Natural killer cell (primary cell): ENCODE measurements at regions not wholly inside any gene's neighbourhood (a gene's known extent, or its start where the extent isn't known, plus 50 kb on each side); places are given as distances from the start of the nearest gene placed in this dataset.
"Not testable (repeated sequence)": the region's sequence is repeated elsewhere in the genome, so short reads cannot be mapped to it uniquely, and the experiment has no call there.

ENCODE experiments used
- ATAC-seq, 3 donors: fragments of 150-1000 bp in 2 of 3; fragments of 200-7000 bp in 1 of 3; cut with Tn5 transposase; 1 replicate in 1 of 3; 2 replicates in 2 of 3; pipeline ENCODE4 v1.10.0; 2021; ENCODE audit warnings: mild to moderate bottlenecking in 2 of 3, moderate library complexity in 2 of 3
- DNase-seq, 2 donors: peaks; one replicate each; pipeline versions ENCODE4 v3.0.0 to v3.0.0-alpha.2; 2013 to 2021; ENCODE audit warnings: mixed read lengths in 1 of 2
- H3K27ac ChIP-seq: one replicate; pipeline ENCODE4 v1.5.1; 2013; ENCODE audit warnings: mild to moderate bottlenecking, low read length
- H3K27me3 ChIP-seq: one replicate; pipeline ENCODE4 v1.6.1; 2013; ENCODE audit warnings: low read length; ENCODE audit not compliant: control insufficient read depth, insufficient read depth
- H3K36me3 ChIP-seq: one replicate; pipeline ENCODE4 v1.6.1; 2013; ENCODE audit warnings: low read length; ENCODE audit not compliant: control insufficient read depth, insufficient read depth
- H3K4me1 ChIP-seq: one replicate; pipeline ENCODE4 v1.6.1; 2013; ENCODE audit warnings: low read length; ENCODE audit not compliant: control insufficient read depth, insufficient read depth
- H3K4me3 ChIP-seq: one replicate; pipeline ENCODE4 v1.5.1; 2013; ENCODE audit warnings: low read length
- H3K9me3 ChIP-seq: one replicate; pipeline ENCODE4 v1.6.1; 2013; ENCODE audit warnings: low read length; ENCODE audit not compliant: control insufficient read depth, insufficient read depth
- H3K27ac Mint-ChIP-seq, 2 donors: one replicate each; pipeline ENCODE4 v1.8.0; 2022; ENCODE audit warnings: mild to moderate bottlenecking in 2 of 2, mixed read lengths in 2 of 2, moderate library complexity in 1 of 2
- H3K27me3 Mint-ChIP-seq, 2 donors: one replicate each; pipeline ENCODE4 v1.8.0; 2022; ENCODE audit warnings: low read depth in 2 of 2, mixed read lengths in 2 of 2
- H3K36me3 Mint-ChIP-seq: one replicate; pipeline ENCODE4 v1.8.0; 2022; ENCODE audit warnings: mixed read lengths
- H3K4me1 Mint-ChIP-seq, 2 donors: one replicate each; pipeline ENCODE4 v1.8.0; 2022; ENCODE audit warnings: mixed read lengths in 2 of 2
- H3K4me3 Mint-ChIP-seq: one replicate; pipeline ENCODE4 v1.8.0; 2022; ENCODE audit warnings: mild to moderate bottlenecking, moderate library complexity, mixed read lengths
- H3K9me3 Mint-ChIP-seq, 2 donors: one replicate each; pipeline ENCODE4 v1.8.0; 2022; ENCODE audit warnings: mixed read lengths in 2 of 2
- WGBS: methylation state at CpG from one replicate; pipeline ENCODE4 v1.1.7; 2013; ENCODE audit warnings: missing lambda C conversion rate; ENCODE audit not compliant: insufficient coverage; 5-methylcytosine and 5-hydroxymethylcytosine counted together
- intact Hi-C: fragments of 100-400 bp; cut with micrococcal nuclease; formaldehyde crosslinking; loops from one replicate; pipeline ENCODE4 v1.14.2; 2022
- TF ChIP-seq, protein P1 (sequence below): fragments of 200-600 bp; IDR thresholded peaks from one replicate; pipeline ENCODE4 v1.8.0; 2022; ENCODE audit warnings: antibody characterized with exemption

DNA sequence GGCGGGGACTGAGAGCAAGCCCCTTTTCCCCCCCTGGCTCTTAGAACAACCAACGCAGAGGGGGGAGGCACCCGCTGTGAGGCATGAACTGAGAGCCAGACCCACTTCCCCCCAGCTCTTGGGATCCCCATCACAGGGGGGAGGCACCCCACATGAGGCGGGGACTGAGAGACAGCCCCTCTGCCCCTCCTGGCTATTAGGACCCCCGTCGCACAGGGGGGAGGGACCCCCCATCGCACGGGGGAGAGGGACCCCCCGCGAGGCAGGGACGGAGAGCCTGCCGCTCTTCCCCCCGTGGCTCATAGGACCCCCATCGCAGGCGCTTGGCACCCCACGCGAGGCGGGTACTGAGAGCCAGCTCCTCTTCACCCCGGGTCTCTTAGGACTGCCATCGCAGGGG lies 195.8 kb upstream of the PZP start:
- DNase-seq (no peak), ATAC-seq (peak in 2 of 3 donors; percentile 17 to 24)
- WGBS = 53% methylated on average over 6 of the region's 20 CpGs
- H3K4me3 Mint-ChIP-seq = no peak overlapping the region
- H3K9me3 Mint-ChIP-seq = no peaks in the 10 kb centered on the region
- Histone ChIP-seq H3K4me3 (no peak overlapping the region), H3K9me3 (no peaks in the 10 kb centered on the region), H3K36me3 (no peaks in the 10 kb centered on the region), H3K27me3 (no peaks in the 10 kb centered on the region), H3K27ac (no peak overlapping the region), H3K4me1 (peaks cover 5% of the 10 kb centered on the region)
- H3K27me3 Mint-ChIP-seq = no peaks in the 10 kb centered on the region
- intact Hi-C loops = no loop called here
- no peaks in the 10 kb centered on the region for H3K36me3 Mint-ChIP-seq
- no peaks in the 10 kb centered on the region for H3K4me1 Mint-ChIP-seq
- TF ChIP-seq, protein P1, sequence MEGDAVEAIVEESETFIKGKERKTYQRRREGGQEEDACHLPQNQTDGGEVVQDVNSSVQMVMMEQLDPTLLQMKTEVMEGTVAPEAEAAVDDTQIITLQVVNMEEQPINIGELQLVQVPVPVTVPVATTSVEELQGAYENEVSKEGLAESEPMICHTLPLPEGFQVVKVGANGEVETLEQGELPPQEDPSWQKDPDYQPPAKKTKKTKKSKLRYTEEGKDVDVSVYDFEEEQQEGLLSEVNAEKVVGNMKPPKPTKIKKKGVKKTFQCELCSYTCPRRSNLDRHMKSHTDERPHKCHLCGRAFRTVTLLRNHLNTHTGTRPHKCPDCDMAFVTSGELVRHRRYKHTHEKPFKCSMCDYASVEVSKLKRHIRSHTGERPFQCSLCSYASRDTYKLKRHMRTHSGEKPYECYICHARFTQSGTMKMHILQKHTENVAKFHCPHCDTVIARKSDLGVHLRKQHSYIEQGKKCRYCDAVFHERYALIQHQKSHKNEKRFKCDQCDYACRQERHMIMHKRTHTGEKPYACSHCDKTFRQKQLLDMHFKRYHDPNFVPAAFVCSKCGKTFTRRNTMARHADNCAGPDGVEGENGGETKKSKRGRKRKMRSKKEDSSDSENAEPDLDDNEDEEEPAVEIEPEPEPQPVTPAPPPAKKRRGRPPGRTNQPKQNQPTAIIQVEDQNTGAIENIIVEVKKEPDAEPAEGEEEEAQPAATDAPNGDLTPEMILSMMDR = no peak
- no peak overlapping the region for H3K27ac Mint-ChIP-seq

DNA sequence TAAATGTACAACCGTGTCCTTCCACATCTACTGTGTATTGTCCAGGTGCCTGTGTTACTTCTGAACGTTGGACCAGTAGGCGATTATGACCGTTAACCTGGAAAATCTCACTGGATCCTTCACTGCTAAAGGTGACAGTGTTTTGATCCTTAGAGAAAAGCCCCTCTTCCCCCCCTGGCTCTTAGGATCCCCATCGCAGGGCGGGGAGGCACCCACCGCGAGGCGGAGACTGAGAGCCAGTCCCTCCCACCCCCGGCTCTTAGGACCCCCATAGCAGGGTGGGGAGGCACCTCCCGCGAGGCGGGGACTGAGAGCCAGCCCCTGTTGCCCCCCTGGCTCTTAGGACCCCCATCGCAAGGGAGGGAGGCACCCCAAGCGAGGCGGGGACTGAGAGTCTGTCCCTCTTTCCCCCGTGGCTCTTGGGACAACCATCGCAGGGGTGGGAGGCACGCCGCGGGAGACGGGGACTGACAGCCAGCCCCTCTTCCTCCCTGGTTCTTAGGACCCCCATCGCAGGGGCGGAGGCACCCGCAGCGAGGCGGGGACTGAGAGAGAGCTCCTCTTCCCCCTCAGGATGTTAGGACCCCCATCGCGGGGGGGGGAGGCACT lies 194.3 kb upstream of the PZP start:
- DNase-seq, H3K27me3 Mint-ChIP-seq, H3K36me3 Mint-ChIP-seq, intact Hi-C loops, H3K27me3 ChIP-seq, H3K27ac ChIP-seq, H3K4me1 ChIP-seq, H3K27ac Mint-ChIP-seq, H3K4me3 ChIP-seq, H3K4me3 Mint-ChIP-seq, H3K36me3 ChIP-seq, H3K9me3 ChIP-seq, H3K9me3 Mint-ChIP-seq, H3K4me1 Mint-ChIP-seq: not testable (repeated sequence)
- WGBS = 96% methylated on average over 3 of the region's 29 CpGs
- ATAC-seq = peak in 1 of 3 donors; percentile 53

DNA sequence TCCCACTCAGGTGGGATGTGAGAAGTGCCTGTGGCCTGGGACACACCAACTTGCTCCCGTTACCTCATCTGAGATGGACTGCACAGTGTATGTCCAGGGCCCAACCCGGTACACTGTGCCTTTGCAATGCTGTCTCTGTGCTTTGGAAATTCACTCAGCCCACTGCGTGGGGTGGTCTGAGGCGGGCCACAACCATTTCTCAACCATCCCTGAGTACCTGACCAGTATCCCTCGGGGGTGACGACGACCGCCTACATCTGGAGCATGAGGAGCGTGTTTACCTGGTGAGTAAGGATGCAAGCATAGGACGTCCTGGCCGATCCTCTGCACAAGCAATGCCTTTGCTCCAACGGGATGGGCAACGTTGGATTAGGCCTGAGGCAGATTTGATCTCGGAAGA lies 188.2 kb upstream of the PZP start:
- H3K27ac Mint-ChIP-seq, H3K36me3 ChIP-seq, H3K27ac ChIP-seq, H3K27me3 ChIP-seq, intact Hi-C loops, DNase-seq, H3K4me1 ChIP-seq, H3K9me3 ChIP-seq, H3K9me3 Mint-ChIP-seq, H3K36me3 Mint-ChIP-seq, H3K4me1 Mint-ChIP-seq, H3K4me3 Mint-ChIP-seq, H3K4me3 ChIP-seq, ATAC-seq: not testable (repeated sequence)
- over 99% methylated on average over 10 of the region's 14 CpGs for whole genome bisulfite sequencing
- peaks cover 4 to 21% of the 10 kb centered on the region in 2 donors for H3K27me3 Mint-ChIP-seq

DNA sequence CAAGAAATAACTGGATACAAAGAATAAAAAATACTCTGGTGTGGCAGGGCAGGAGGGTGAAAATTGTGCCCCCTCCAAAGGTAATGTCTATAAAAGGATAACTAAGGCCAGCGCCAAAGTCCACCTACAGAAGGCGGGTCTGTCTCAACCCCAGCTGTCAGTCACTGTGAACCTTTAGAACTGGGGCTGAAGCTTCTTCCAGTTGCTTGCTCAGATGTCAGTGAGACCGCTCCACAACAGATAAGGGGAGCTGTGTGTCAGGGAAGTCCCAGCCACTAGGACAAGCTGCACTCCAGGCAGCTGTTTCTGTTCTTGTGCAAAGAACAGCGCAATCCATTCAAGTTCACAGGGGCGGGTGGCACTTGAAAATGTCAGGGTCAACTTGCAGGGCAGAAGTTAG lies 187.0 kb upstream of the PZP start:
- H3K9me3 ChIP-seq, H3K27me3 ChIP-seq, H3K27ac ChIP-seq, H3K4me1 ChIP-seq, H3K9me3 Mint-ChIP-seq, H3K27ac Mint-ChIP-seq, H3K36me3 ChIP-seq, H3K36me3 Mint-ChIP-seq, ATAC-seq, H3K4me3 ChIP-seq, intact Hi-C loops, H3K4me1 Mint-ChIP-seq, DNase-seq, H3K4me3 Mint-ChIP-seq: not testable (repeated sequence)
- WGBS = no CpG with 5 or more reads among the region's 5 CpGs
- peaks cover 4 to 26% of the 10 kb centered on the region in 2 donors for H3K27me3 Mint-ChIP-seq

DNA sequence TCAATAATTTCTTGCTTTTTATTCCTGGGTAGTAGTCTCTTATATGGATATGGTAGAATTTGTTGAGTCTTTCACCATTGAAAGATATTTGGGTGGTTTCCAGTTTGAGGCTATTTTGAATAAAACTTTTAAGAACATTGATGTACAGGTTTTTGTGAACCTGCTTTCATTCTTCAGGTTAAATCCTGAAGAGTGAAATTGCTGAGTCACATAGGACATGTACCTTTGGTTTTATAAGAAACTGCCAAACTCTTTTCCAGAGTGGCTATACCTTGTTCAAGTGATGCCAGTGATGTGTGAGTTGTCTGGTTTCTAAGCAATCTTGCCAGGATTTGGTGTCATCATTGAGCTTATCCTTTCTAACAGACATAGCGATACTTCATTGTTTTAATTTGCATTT lies 184.6 kb upstream of the PZP start:
- no peaks in the 10 kb centered on the region for H3K9me3 Mint-ChIP-seq
- ATAC-seq = no peak
- H3K4me1 ChIP-seq = peaks cover 2% of the 10 kb centered on the region
- DNase-seq = no peak
- TF ChIP-seq, protein P1 = no peak
- peaks cover 4 to 26% of the 10 kb centered on the region in 2 donors for H3K27me3 Mint-ChIP-seq
- WGBS = 57% methylated on average over 1 of the region's 1 CpG
- H3K9me3 ChIP-seq = no peaks in the 10 kb centered on the region
- no peaks in the 10 kb centered on the region for H3K36me3 Mint-ChIP-seq
- intact Hi-C loops = no loop called here
- no peaks in the 10 kb centered on the region for H3K27me3 ChIP-seq
- H3K4me1 Mint-ChIP-seq = peaks cover 3% of the 10 kb centered on the region in 2 donors
- no peaks in the 10 kb centered on the region for H3K36me3 ChIP-seq
- no peak overlapping the region for H3K4me3 Mint-ChIP-seq
- H3K27ac ChIP-seq = no peak overlapping the region
- no peak overlapping the region for H3K4me3 ChIP-seq
- no peak overlapping the region for H3K27ac Mint-ChIP-seq
